H9 (cell line): ENCODE measurements at regions not wholly inside any gene's neighbourhood (a gene's known extent, or its start where the extent isn't known, plus 50 kb on each side); places are given as distances from the start of the nearest gene placed in this dataset.
"Not testable (repeated sequence)": the region's sequence is repeated elsewhere in the genome, so short reads cannot be mapped to it uniquely, and the experiment has no call there.

Experiments
- DNase-seq: peaks from one replicate; pipeline ENCODE4 v3.0.0-alpha.2; 2017
- H2AFZ ChIP-seq: one replicate; pipeline ENCODE4 v1.6.1; 2013; ENCODE audit warnings: mild to moderate bottlenecking, low read length, control low read depth, moderate library complexity
- H2AK5ac ChIP-seq: 2 replicates; pipeline ENCODE4 v1.6.1; 2013; ENCODE audit warnings: low read length, control low read depth, mixed read lengths; ENCODE audit not compliant: insufficient read length
- H2BK120ac ChIP-seq: one replicate; pipeline ENCODE4 v1.6.1; 2013; ENCODE audit warnings: low read depth, mild to moderate bottlenecking, low read length, control low read depth, inconsistent platforms; ENCODE audit not compliant: poor library complexity, severe bottlenecking
- H2BK12ac ChIP-seq: 2 replicates; pipeline ENCODE4 v1.6.1; 2013; ENCODE audit warnings: low read length, control low read depth, mixed read lengths, low read depth; ENCODE audit not compliant: insufficient read length
- H2BK15ac ChIP-seq: 2 replicates; pipeline ENCODE4 v1.6.1; 2013; ENCODE audit warnings: low read depth, low read length, control low read depth
- H2BK20ac ChIP-seq: one replicate; pipeline ENCODE4 v1.6.1; 2013; ENCODE audit warnings: low read depth, mild to moderate bottlenecking, low read length, control low read depth, inconsistent platforms; ENCODE audit not compliant: poor library complexity, severe bottlenecking
- H2BK5ac ChIP-seq: 2 replicates; pipeline ENCODE4 v1.6.1; 2013; ENCODE audit warnings: low read length, control low read depth, mixed read lengths; ENCODE audit not compliant: insufficient read length
- H3K14ac ChIP-seq: 2 replicates; pipeline ENCODE4 v1.6.1; 2013; ENCODE audit warnings: low read length, control low read depth; ENCODE audit not compliant: insufficient read depth
- H3K18ac ChIP-seq: 2 replicates; pipeline ENCODE4 v1.6.1; 2013; ENCODE audit warnings: low read depth, mild to moderate bottlenecking, mixed read lengths, low read length, control low read depth; ENCODE audit not compliant: insufficient read length
- H3K23ac ChIP-seq: 2 replicates; pipeline ENCODE4 v1.6.1; 2013; ENCODE audit warnings: low read length, control low read depth, mixed read lengths, low read depth; ENCODE audit not compliant: insufficient read length
- H3K23me2 ChIP-seq: 2 replicates; pipeline ENCODE4 v1.6.1; 2013; ENCODE audit warnings: low read depth, mild to moderate bottlenecking, mixed read lengths, low read length, control low read depth; ENCODE audit not compliant: insufficient read length, poor library complexity, severe bottlenecking
- H3K27ac ChIP-seq: 2 replicates; pipeline ENCODE4 v1.5.1; 2013; ENCODE audit warnings: low read length, control low read depth, mixed read lengths, low read depth; ENCODE audit not compliant: insufficient read length
- H3K27me3 ChIP-seq: 2 replicates; pipeline ENCODE4 v1.6.1; 2013; ENCODE audit warnings: low read length, control low read depth, inconsistent platforms; ENCODE audit not compliant: insufficient read depth
- H3K4ac ChIP-seq: 2 replicates; pipeline ENCODE4 v1.6.1; 2013; ENCODE audit warnings: low read depth, mild to moderate bottlenecking, control low read depth, inconsistent platforms, low read length, moderate library complexity
- H3K4me1 ChIP-seq: 2 replicates; pipeline ENCODE4 v1.6.1; 2013; ENCODE audit warnings: low read length, control low read depth, inconsistent platforms; ENCODE audit not compliant: insufficient read depth
- H3K4me2 ChIP-seq: 2 replicates; pipeline ENCODE4 v1.6.1; 2013; ENCODE audit warnings: low read length, control low read depth, mixed read lengths; ENCODE audit not compliant: insufficient read length, insufficient read depth
- H3K56ac ChIP-seq: 2 replicates; pipeline ENCODE4 v1.6.1; 2013; ENCODE audit warnings: low read depth, mild to moderate bottlenecking, mixed read lengths, low read length, control low read depth; ENCODE audit not compliant: insufficient read length
- H3K79me1 ChIP-seq: 2 replicates; pipeline ENCODE4 v1.6.1; 2013; ENCODE audit warnings: low read depth, mild to moderate bottlenecking, moderate library complexity, low read length, control low read depth, inconsistent platforms; ENCODE audit not compliant: insufficient read depth, poor library complexity, severe bottlenecking
- H3K79me2 ChIP-seq: 2 replicates; pipeline ENCODE4 v1.6.1; 2013; ENCODE audit warnings: low read length, control low read depth, inconsistent platforms; ENCODE audit not compliant: insufficient read depth
- H3K9ac ChIP-seq: 2 replicates; pipeline ENCODE4 v1.6.1; 2013; ENCODE audit warnings: low read length, control low read depth, mixed read lengths; ENCODE audit not compliant: insufficient read length; ENCODE audit errors: extremely low read depth
- H3K9me3 ChIP-seq: one replicate; pipeline ENCODE4 v1.6.1; 2013; ENCODE audit warnings: low read depth, low read length, inconsistent platforms; ENCODE audit not compliant: control insufficient read depth
- H3T11ph ChIP-seq: one replicate; pipeline ENCODE4 v1.6.1; 2013; ENCODE audit warnings: mild to moderate bottlenecking, low read length, control low read depth, inconsistent platforms
- H4K20me1 ChIP-seq: one replicate; pipeline ENCODE4 v1.6.1; 2013; ENCODE audit not compliant: control insufficient read depth, insufficient read length, insufficient read depth
- H4K5ac ChIP-seq: 2 replicates; pipeline ENCODE4 v1.6.1; 2013; ENCODE audit warnings: low read depth, mild to moderate bottlenecking, mixed read lengths, low read length, control low read depth; ENCODE audit not compliant: insufficient read length
- H4K8ac ChIP-seq: replicated peaks from 2 replicates; pipeline ENCODE4 v1.6.1; 2013; ENCODE audit warnings: low read length, control low read depth, mixed read lengths, low read depth; ENCODE audit not compliant: insufficient read length
- H4K91ac ChIP-seq: 2 replicates; pipeline ENCODE4 v1.6.1; 2013; ENCODE audit warnings: low read depth, mild to moderate bottlenecking, moderate library complexity, mixed read lengths, low read length, control low read depth; ENCODE audit not compliant: insufficient read length
- H3K27ac Mint-ChIP-seq, 3 experiments: 2 replicates in 2 of 3; 3 replicates in 1 of 3; pipeline ENCODE4 v1.8.0; 2020 to 2021; ENCODE audit warnings: mixed read lengths in 3 of 3, mild to moderate bottlenecking in 1 of 3, moderate library complexity in 1 of 3
- H3K27me3 Mint-ChIP-seq: 2 replicates; pipeline ENCODE4 v1.8.0; 2021; ENCODE audit warnings: low read depth, mild to moderate bottlenecking, moderate library complexity, mixed read lengths
- H3K36me3 Mint-ChIP-seq, 3 experiments: 2 replicates in 2 of 3; 3 replicates in 1 of 3; pipeline ENCODE4 v1.8.0; 2020 to 2021; ENCODE audit warnings: low read depth in 3 of 3, mixed read lengths in 3 of 3; ENCODE audit not compliant: insufficient read depth in 1 of 3
- H3K4me1 Mint-ChIP-seq, 2 experiments: 2 replicates each; pipeline ENCODE4 v1.8.0; 2020; ENCODE audit warnings: mixed read lengths in 2 of 2
- H3K4me3 Mint-ChIP-seq, 2 experiments: 2 replicates in 1 of 2; 3 replicates in 1 of 2; pipeline ENCODE4 v1.8.0; 2020 to 2021; ENCODE audit warnings: mild to moderate bottlenecking in 2 of 2, mixed read lengths in 2 of 2, moderate library complexity in 1 of 2
- H3K9me3 Mint-ChIP-seq, 2 experiments: 2 replicates in 1 of 2; 3 replicates in 1 of 2; pipeline ENCODE4 v1.8.0; 2020; ENCODE audit warnings: mild to moderate bottlenecking in 2 of 2, mixed read lengths in 2 of 2, moderate library complexity in 1 of 2
- WGBS: extraction: QIAGEN DNeasy Blood & Tissue Kit; methylation state at CpG from one replicate; pipeline ENCODE4 v1.1.7; 2013; ENCODE audit warnings: missing lambda C conversion rate, low lambda C conversion rate, mixed read lengths; ENCODE audit not compliant: insufficient read length; ENCODE audit errors: extremely low coverage; 5-methylcytosine and 5-hydroxymethylcytosine counted together
- TF ChIP-seq, protein P1 (sequence below): fragments of 200-600 bp; sonication (generic); conservative IDR thresholded peaks from 3 replicates; pipeline ENCODE4 v1.8.0; 2021; ENCODE audit warnings: antibody characterized with exemption, mild to moderate bottlenecking

DNA sequence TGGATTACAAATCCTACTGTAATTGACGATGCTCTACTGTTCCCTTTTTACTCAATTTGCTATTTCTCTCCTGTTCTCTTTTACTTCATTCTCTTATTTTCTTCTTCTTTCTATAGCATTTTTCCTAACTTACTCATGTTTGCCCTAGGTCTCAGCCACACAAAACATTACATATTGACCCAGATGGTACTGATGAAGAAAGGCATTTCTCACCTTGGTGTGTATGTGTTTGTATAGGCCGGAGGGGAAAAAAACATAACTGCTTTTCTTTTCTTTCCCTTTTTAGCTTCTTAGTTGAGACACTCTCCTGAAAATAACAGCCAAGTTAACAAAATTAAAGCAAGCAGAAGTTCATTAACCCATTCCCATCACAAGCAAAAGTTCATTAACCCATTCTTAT lies 1019.8 kb upstream of the CDH18 start:
- H2AFZ ChIP-seq, result no peak overlapping the region
- H3T11ph ChIP-seq, result no peak overlapping the region
- H2BK5ac ChIP-seq, result no peak overlapping the region
- no peak overlapping the region for H2BK15ac ChIP-seq
- no peaks in the 10 kb centered on the region for H3K4me1 ChIP-seq
- no peaks in the 10 kb centered on the region for H3K27me3 Mint-ChIP-seq
- no peak overlapping the region for H3K27ac ChIP-seq
- no peaks in the 10 kb centered on the region for H3K9me3 Mint-ChIP-seq
- no peak overlapping the region for H2AK5ac ChIP-seq
- no peak for DNase-seq
- no CpG with 5 or more reads among the region's 2 CpGs for WGBS
- H3K4ac ChIP-seq, result no peak overlapping the region
- H3K9me3 ChIP-seq, result no peaks in the 10 kb centered on the region
- TF ChIP-seq, protein P1, sequence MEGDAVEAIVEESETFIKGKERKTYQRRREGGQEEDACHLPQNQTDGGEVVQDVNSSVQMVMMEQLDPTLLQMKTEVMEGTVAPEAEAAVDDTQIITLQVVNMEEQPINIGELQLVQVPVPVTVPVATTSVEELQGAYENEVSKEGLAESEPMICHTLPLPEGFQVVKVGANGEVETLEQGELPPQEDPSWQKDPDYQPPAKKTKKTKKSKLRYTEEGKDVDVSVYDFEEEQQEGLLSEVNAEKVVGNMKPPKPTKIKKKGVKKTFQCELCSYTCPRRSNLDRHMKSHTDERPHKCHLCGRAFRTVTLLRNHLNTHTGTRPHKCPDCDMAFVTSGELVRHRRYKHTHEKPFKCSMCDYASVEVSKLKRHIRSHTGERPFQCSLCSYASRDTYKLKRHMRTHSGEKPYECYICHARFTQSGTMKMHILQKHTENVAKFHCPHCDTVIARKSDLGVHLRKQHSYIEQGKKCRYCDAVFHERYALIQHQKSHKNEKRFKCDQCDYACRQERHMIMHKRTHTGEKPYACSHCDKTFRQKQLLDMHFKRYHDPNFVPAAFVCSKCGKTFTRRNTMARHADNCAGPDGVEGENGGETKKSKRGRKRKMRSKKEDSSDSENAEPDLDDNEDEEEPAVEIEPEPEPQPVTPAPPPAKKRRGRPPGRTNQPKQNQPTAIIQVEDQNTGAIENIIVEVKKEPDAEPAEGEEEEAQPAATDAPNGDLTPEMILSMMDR, result no peak
- no peak overlapping the region for H3K4me3 Mint-ChIP-seq
- no peaks in the 10 kb centered on the region for H3K23me2 ChIP-seq
- H3K18ac ChIP-seq, result no peak overlapping the region
- H3K79me1 ChIP-seq, result no peaks in the 10 kb centered on the region
- no peak overlapping the region for H3K4me2 ChIP-seq
- no peak overlapping the region for H3K56ac ChIP-seq
- no peaks in the 10 kb centered on the region for H3K27me3 ChIP-seq
- H4K91ac ChIP-seq, result no peak overlapping the region
- no peak overlapping the region; a peak in 1 of 7 replicates for H3K27ac Mint-ChIP-seq
- H2BK12ac ChIP-seq, result no peak overlapping the region
- H2BK20ac ChIP-seq, result no peak overlapping the region
- no peak overlapping the region for H4K5ac ChIP-seq
- no peaks in the 10 kb centered on the region for H4K20me1 ChIP-seq
- H2BK120ac ChIP-seq, result no peak overlapping the region
- H3K4me1 Mint-ChIP-seq, result no peaks in the 10 kb centered on the region
- H3K14ac ChIP-seq, result no peak overlapping the region
- no peak overlapping the region for H4K8ac ChIP-seq
- H3K9ac ChIP-seq, result no peak overlapping the region
- H3K36me3 Mint-ChIP-seq, result no peaks in the 10 kb centered on the region
- H3K23ac ChIP-seq, result no peak overlapping the region
- H3K79me2 ChIP-seq, result no peaks in the 10 kb centered on the region

DNA sequence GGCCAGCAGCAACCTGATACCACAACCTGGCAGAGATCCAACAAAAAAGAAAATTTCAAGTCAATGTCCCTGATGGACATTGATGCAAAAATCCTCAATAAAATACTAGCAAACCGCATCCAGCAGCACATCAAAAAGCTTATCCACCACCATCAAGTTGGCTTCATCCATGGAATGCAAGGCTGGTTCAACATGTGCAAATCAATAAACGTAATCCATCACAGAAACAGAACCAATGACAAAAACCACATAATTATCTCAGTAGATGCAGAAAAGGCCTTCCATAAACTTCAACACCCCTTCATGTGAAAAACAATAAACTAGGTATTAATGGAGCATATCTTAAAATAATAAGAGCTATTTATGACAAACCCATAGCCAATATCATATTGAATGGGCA lies 1000.9 kb upstream of the CDH18 start:
- H2BK12ac ChIP-seq, H3K9me3 ChIP-seq, H3K9ac ChIP-seq, H3K4me1 ChIP-seq, H3K27me3 ChIP-seq, H3K18ac ChIP-seq, H3K56ac ChIP-seq, H4K91ac ChIP-seq, H3K4me2 ChIP-seq, H3K23ac ChIP-seq, H2BK5ac ChIP-seq, H2AFZ ChIP-seq, H4K5ac ChIP-seq, H3K4ac ChIP-seq, H3T11ph ChIP-seq, H4K8ac ChIP-seq, H3K79me2 ChIP-seq, H3K4me1 Mint-ChIP-seq, H3K27ac Mint-ChIP-seq, H3K36me3 Mint-ChIP-seq, H4K20me1 ChIP-seq, H3K4me3 Mint-ChIP-seq, H2BK20ac ChIP-seq, H2BK120ac ChIP-seq, H2AK5ac ChIP-seq, DNase-seq, H3K79me1 ChIP-seq, H3K14ac ChIP-seq, H3K23me2 ChIP-seq, H2BK15ac ChIP-seq, H3K27ac ChIP-seq, H3K27me3 Mint-ChIP-seq: not testable (repeated sequence)
- H3K9me3 Mint-ChIP-seq, result peaks cover 22 to 23% of the 10 kb centered on the region in 2 experiments
- WGBS, result no CpG with 5 or more reads among the region's 2 CpGs
